IMR-90 (cell line): ENCODE measurements at regions not wholly inside any gene's neighbourhood (a gene's known extent, or its start where the extent isn't known, plus 50 kb on each side); places are given as distances from the start of the nearest gene placed in this dataset.

ENCODE experiments used
- ATAC-seq: fragments of 200-7000 bp; cut with Tn5 transposase; 2 replicates; pipeline ENCODE4 v1.9.1; 2020; ENCODE audit warnings: low read depth, mild to moderate bottlenecking, moderate library complexity
- BruUV-seq: library from RNA; stranded (reverse); fragments of 400-500 nt; replicated peaks from 2 replicates; lab custom pipeline; 2021; lab: Mats Ljungman, UMichigan
- CTCF ChIA-PET: fragments of 300-600 bp; formaldehyde crosslinking; extraction: SDS; loops from one replicate; lab custom pipeline; 2021; ENCODE audit warnings: antibody characterized with exemption; lab: Yijun Ruan, JAX
- POLR2A ChIA-PET: fragments of 300-600 bp; sonication (Branson Sonifier 250); formaldehyde crosslinking; loops from one replicate; lab custom pipeline; 2022; ENCODE audit warnings: antibody characterized with exemption; ENCODE audit not compliant: unreplicated experiment; lab: Charles Lee
- DNase-seq: peaks from one replicate; pipeline ENCODE4 v3.0.0; 2013
- H2AFZ ChIP-seq: replicated peaks from 2 replicates; pipeline ENCODE3; 2013; ENCODE audit warnings: low read length, mild to moderate bottlenecking; ENCODE audit not compliant: poor library complexity
- H2AK5ac ChIP-seq: 2 replicates; pipeline ENCODE4 v1.6.1; 2013; ENCODE audit warnings: low read depth, low read length, inconsistent platforms
- H2AK9ac ChIP-seq: replicated peaks from 2 replicates; pipeline ENCODE3; 2013; ENCODE audit warnings: mild to moderate bottlenecking, low read depth, low read length, moderate library complexity; ENCODE audit not compliant: poor library complexity
- H2BK120ac ChIP-seq: 2 replicates; pipeline ENCODE4 v1.6.1; 2013; ENCODE audit warnings: low read depth, low read length, inconsistent platforms
- H2BK15ac ChIP-seq: 3 replicates; pipeline ENCODE4 v1.6.1; 2013; ENCODE audit warnings: low read depth, low read length, inconsistent platforms
- H2BK20ac ChIP-seq: 2 replicates; pipeline ENCODE4 v1.6.1; 2013; ENCODE audit warnings: low read depth, mild to moderate bottlenecking, inconsistent platforms, low read length, moderate library complexity
- H2BK5ac ChIP-seq: 2 replicates; pipeline ENCODE4 v1.6.1; 2013; ENCODE audit warnings: mild to moderate bottlenecking, low read depth, low read length, inconsistent platforms; ENCODE audit not compliant: poor library complexity, severe bottlenecking
- H3K14ac ChIP-seq: replicated peaks from 2 replicates; pipeline ENCODE4 v1.6.1; 2013; ENCODE audit warnings: low read depth, low read length, inconsistent platforms
- H3K18ac ChIP-seq: 2 replicates; pipeline ENCODE4 v1.6.1; 2013; ENCODE audit warnings: low read depth, low read length, control low read depth
- H3K23ac ChIP-seq: 2 replicates; pipeline ENCODE4 v1.6.1; 2013; ENCODE audit warnings: low read depth, low read length, inconsistent platforms
- H3K27ac ChIP-seq: 2 replicates; pipeline ENCODE4 v1.5.1; 2013; ENCODE audit warnings: mild to moderate bottlenecking, control low read depth, low read length; ENCODE audit not compliant: insufficient read depth
- H3K27me3 ChIP-seq: 2 replicates; pipeline ENCODE4 v1.6.1; 2013; ENCODE audit warnings: low read length; ENCODE audit not compliant: control insufficient read depth, insufficient read depth
- H3K36me3 ChIP-seq: 2 replicates; pipeline ENCODE4 v1.6.1; 2013; ENCODE audit warnings: low read length, mixed read lengths; ENCODE audit not compliant: control insufficient read depth, insufficient read depth
- H3K4ac ChIP-seq: 2 replicates; pipeline ENCODE4 v1.6.1; 2013; ENCODE audit warnings: low read depth, low read length, inconsistent platforms
- H3K4me1 ChIP-seq: 2 replicates; pipeline ENCODE4 v1.6.1; 2013; ENCODE audit warnings: low read length, mixed read lengths; ENCODE audit not compliant: control insufficient read depth, insufficient read depth
- H3K4me2 ChIP-seq: 2 replicates; pipeline ENCODE4 v1.6.1; 2013; ENCODE audit warnings: low read depth, mild to moderate bottlenecking, control low read depth, low read length, moderate library complexity
- H3K4me3 ChIP-seq: 2 replicates; pipeline ENCODE4 v1.5.1; 2013; ENCODE audit warnings: low read depth, mild to moderate bottlenecking, control low read depth, low read length, moderate library complexity; ENCODE audit not compliant: insufficient read depth
- H3K56ac ChIP-seq: 2 replicates; pipeline ENCODE4 v1.6.1; 2013; ENCODE audit warnings: low read length, inconsistent platforms; ENCODE audit not compliant: insufficient read depth; ENCODE audit errors: extremely low read depth
- H3K79me1 ChIP-seq, 2 experiments: 2 replicates each; pipeline ENCODE4 v1.6.1; 2013; ENCODE audit warnings: low read length in 2 of 2, inconsistent platforms in 1 of 2, low read depth in 1 of 2
- H3K9ac ChIP-seq: 2 replicates; pipeline ENCODE4 v1.6.1; 2013; ENCODE audit warnings: low read depth, low read length, control low read depth
- H3K9me1 ChIP-seq: 2 replicates; pipeline ENCODE4 v1.6.1; 2013; ENCODE audit warnings: low read length, inconsistent platforms; ENCODE audit not compliant: insufficient read depth
- H3K9me3 ChIP-seq: 2 replicates; pipeline ENCODE4 v1.6.1; 2013; ENCODE audit warnings: low read length; ENCODE audit not compliant: control insufficient read depth, insufficient read depth
- H4K20me1 ChIP-seq: 2 replicates; pipeline ENCODE4 v1.6.1; 2013; ENCODE audit warnings: low read length, inconsistent platforms; ENCODE audit not compliant: insufficient read depth
- H4K5ac ChIP-seq: 2 replicates; pipeline ENCODE4 v1.6.1; 2013; ENCODE audit warnings: mild to moderate bottlenecking, low read depth, low read length, control low read depth
- H4K8ac ChIP-seq, 2 experiments: 2 replicates each; pipeline ENCODE4 v1.6.1; 2013; ENCODE audit warnings: low read depth in 2 of 2, low read length in 2 of 2, control low read depth in 1 of 2, inconsistent platforms in 1 of 2
- H4K91ac ChIP-seq: 2 replicates; pipeline ENCODE4 v1.6.1; 2013; ENCODE audit warnings: low read depth, low read length, inconsistent platforms; ENCODE audit not compliant: insufficient read depth
- BHLHE40 ChIP-seq: fragments of 150-350 bp; IDR thresholded peaks from 2 replicates; pipeline ENCODE4 v1.6.1; 2016; ENCODE audit warnings: mild to moderate bottlenecking, low read depth, low read length
- CEBPB ChIP-seq: IDR thresholded peaks from 2 replicates; pipeline ENCODE4 v1.6.1; 2012; ENCODE audit warnings: low read depth, low read length, improper control_type of control experiment
- CHD1 ChIP-seq: IDR thresholded peaks from 2 replicates; pipeline ENCODE4 v1.6.1; 2012; ENCODE audit warnings: low read depth, low read length, improper control_type of control experiment
- FOS ChIP-seq: fragments of 150-350 bp; IDR thresholded peaks from 2 replicates; pipeline ENCODE4 v1.6.1; 2016; ENCODE audit warnings: low read depth, low read length
- MAFK ChIP-seq: IDR thresholded peaks from 2 replicates; pipeline ENCODE4 v1.6.1; 2012; ENCODE audit warnings: low read depth, low read length, improper control_type of control experiment
- MAZ ChIP-seq: IDR thresholded peaks from 2 replicates; pipeline ENCODE4 v1.6.1; 2012; ENCODE audit warnings: low read depth, mild to moderate bottlenecking, low read length, improper control_type of control experiment, moderate library complexity, borderline replicate concordance
- MXI1 ChIP-seq: IDR thresholded peaks from 2 replicates; pipeline ENCODE4 v1.6.1; 2012; ENCODE audit warnings: low read depth, mild to moderate bottlenecking, low read length, moderate library complexity, borderline replicate concordance
- NFE2L2 ChIP-seq: fragments of 150-350 bp; IDR thresholded peaks from 2 replicates; pipeline ENCODE4 v1.6.1; 2016; ENCODE audit warnings: low read depth, mild to moderate bottlenecking, low read length
- POLR2A ChIP-seq: IDR thresholded peaks from 2 replicates; pipeline ENCODE4 v1.6.1; 2012; ENCODE audit warnings: mild to moderate bottlenecking, low read depth, low read length
- RAD21 ChIP-seq: IDR thresholded peaks from 2 replicates; pipeline ENCODE4 v1.6.1; 2012; ENCODE audit warnings: low read length, improper control_type of control experiment
- RCOR1 ChIP-seq: IDR thresholded peaks from 2 replicates; pipeline ENCODE4 v1.6.1; 2012; ENCODE audit warnings: mild to moderate bottlenecking, low read length, improper control_type of control experiment; ENCODE audit not compliant: insufficient replicate concordance
- RFX5 ChIP-seq: IDR thresholded peaks from 2 replicates; pipeline ENCODE4 v1.8.0; 2012; ENCODE audit warnings: low read depth, mild to moderate bottlenecking, low read length, moderate library complexity
- SMC3 ChIP-seq: fragments of 150-350 bp; IDR thresholded peaks from 2 replicates; pipeline ENCODE4 v1.6.1; 2016; ENCODE audit warnings: low read depth, mild to moderate bottlenecking, antibody characterized with exemption, low read length, moderate library complexity
- WGBS, 2 experiments: methylation state at CpG; one replicate each; pipeline versions ENCODE4 v1.1.5 to v1.1.7; 2013; ENCODE audit warnings: missing lambda C conversion rate in 2 of 2; ENCODE audit not compliant: insufficient read length in 1 of 2; ENCODE audit errors: extremely low coverage in 2 of 2; 5-methylcytosine and 5-hydroxymethylcytosine counted together
- dilution Hi-C: fragments of 300-500 bp; cut with HindIII; formaldehyde crosslinking; loops from one replicate; pipeline ENCODE4 v1.14.3; 2018; ENCODE audit warnings: low sequenced_read_pairs; ENCODE audit not compliant: unreplicated experiment
- in situ Hi-C: fragments of 300-500 bp; cut with MboI; formaldehyde crosslinking; loops from 3 replicates; pipeline ENCODE4 v1.14.3; 2019; ENCODE audit warnings: low sequenced_read_pairs, inconsistent platforms, mixed read lengths
- intact Hi-C: fragments of 100-400 bp; cut with micrococcal nuclease; formaldehyde crosslinking; loops from 2 replicates; pipeline ENCODE4 v1.10.0; 2022
- TF ChIP-seq, protein P1 (sequence below): fragments of 150-350 bp; IDR thresholded peaks from 2 replicates; pipeline ENCODE4 v1.6.1; 2016; ENCODE audit warnings: low read depth, mild to moderate bottlenecking, low read length, moderate library complexity, borderline replicate concordance
- TF ChIP-seq, protein P2 (sequence below): fragments of 150-350 bp; IDR thresholded peaks from 2 replicates; pipeline ENCODE4 v1.6.1; 2017; ENCODE audit warnings: mild to moderate bottlenecking, antibody characterized with exemption, low read length, low read depth
- TF ChIP-seq, protein P3 (sequence below): conservative IDR thresholded peaks from 2 replicates; pipeline ENCODE4 v1.5.1; 2012; ENCODE audit warnings: mild to moderate bottlenecking, low read depth, low read length, improper control_type of control experiment

DNA sequence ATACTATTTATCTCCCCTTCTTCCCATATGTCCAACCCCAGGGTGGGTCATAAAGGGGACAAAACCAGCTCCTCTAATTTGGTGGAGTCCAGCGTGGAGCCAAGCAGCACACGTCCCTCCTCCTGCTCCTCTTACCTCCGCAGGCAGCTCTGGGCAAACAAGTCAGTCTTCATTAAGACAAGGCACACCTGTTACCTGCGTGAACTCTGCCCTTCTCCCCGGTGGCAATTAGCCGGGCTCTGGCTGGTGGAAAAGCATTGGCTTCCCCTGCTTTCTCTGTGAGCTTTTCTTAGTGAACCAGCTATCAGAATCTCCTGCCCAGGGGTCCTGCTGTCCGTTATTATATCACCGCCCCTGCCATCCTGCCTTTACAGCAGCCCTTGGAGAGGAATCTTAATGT, 418.7 kb upstream of the CADM1 start:
- Histone ChIP-seq H4K5ac (no peak overlapping the region), H4K8ac (no peak overlapping the region), H3K23ac (no peak overlapping the region), H2AFZ (no peak overlapping the region), H4K20me1 (no peaks in the 10 kb centered on the region), H3K4me2 (no peak overlapping the region), H3K9me3 (no peaks in the 10 kb centered on the region), H2BK20ac (no peak overlapping the region), H3K36me3 (no peaks in the 10 kb centered on the region), H3K9me1 (no peaks in the 10 kb centered on the region), H3K27me3 (peaks cover 2% of the 10 kb centered on the region; the same call in 1 of the 2 replicates), H2BK15ac (no peak overlapping the region), H3K56ac (no peak overlapping the region), H2BK5ac (no peak overlapping the region), H4K91ac (no peak overlapping the region), H2AK5ac (no peak overlapping the region), H3K9ac (no peak overlapping the region), H3K18ac (no peak overlapping the region), H3K79me1 (no peaks in the 10 kb centered on the region), H3K4me1 (peaks cover 11% of the 10 kb centered on the region; the same call in 1 of the 2 replicates), H2BK120ac (no peak overlapping the region), H3K27ac (no peak overlapping the region), H3K4me3 (no peak overlapping the region), H2AK9ac (no peak overlapping the region), H3K4ac (no peak overlapping the region), H3K14ac (no peak overlapping the region)
- dilution Hi-C loops, result no loop called here
- intact Hi-C loops, result no loop called here
- ChIA-PET POLR2A (no interaction called here), CTCF (no interaction called here)
- BruUV-seq, result no TSS peak
- WGBS, 2 experiments, result 76% methylated on average over 4 of the region's 8 CpGs; no CpG with 5 or more reads in 1 of the 2 experiments
- in situ Hi-C loops, result no loop called here
- no peak for DNase-seq
- TF ChIP-seq CHD1 (no peak), NFE2L2 (no peak), SMC3 (no peak), MAZ (no peak), MAFK (no peak), FOS (no peak), RCOR1 (no peak), RAD21 (no peak), MXI1 (no peak), RFX5 (no peak), POLR2A (no peak), CEBPB (no peak), BHLHE40 (no peak)
- TF ChIP-seq, protein P1, sequence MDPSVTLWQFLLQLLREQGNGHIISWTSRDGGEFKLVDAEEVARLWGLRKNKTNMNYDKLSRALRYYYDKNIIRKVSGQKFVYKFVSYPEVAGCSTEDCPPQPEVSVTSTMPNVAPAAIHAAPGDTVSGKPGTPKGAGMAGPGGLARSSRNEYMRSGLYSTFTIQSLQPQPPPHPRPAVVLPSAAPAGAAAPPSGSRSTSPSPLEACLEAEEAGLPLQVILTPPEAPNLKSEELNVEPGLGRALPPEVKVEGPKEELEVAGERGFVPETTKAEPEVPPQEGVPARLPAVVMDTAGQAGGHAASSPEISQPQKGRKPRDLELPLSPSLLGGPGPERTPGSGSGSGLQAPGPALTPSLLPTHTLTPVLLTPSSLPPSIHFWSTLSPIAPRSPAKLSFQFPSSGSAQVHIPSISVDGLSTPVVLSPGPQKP, result no peak
- TF ChIP-seq, protein P2, sequence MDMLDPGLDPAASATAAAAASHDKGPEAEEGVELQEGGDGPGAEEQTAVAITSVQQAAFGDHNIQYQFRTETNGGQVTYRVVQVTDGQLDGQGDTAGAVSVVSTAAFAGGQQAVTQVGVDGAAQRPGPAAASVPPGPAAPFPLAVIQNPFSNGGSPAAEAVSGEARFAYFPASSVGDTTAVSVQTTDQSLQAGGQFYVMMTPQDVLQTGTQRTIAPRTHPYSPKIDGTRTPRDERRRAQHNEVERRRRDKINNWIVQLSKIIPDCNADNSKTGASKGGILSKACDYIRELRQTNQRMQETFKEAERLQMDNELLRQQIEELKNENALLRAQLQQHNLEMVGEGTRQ, result no peak
- TF ChIP-seq, protein P3, sequence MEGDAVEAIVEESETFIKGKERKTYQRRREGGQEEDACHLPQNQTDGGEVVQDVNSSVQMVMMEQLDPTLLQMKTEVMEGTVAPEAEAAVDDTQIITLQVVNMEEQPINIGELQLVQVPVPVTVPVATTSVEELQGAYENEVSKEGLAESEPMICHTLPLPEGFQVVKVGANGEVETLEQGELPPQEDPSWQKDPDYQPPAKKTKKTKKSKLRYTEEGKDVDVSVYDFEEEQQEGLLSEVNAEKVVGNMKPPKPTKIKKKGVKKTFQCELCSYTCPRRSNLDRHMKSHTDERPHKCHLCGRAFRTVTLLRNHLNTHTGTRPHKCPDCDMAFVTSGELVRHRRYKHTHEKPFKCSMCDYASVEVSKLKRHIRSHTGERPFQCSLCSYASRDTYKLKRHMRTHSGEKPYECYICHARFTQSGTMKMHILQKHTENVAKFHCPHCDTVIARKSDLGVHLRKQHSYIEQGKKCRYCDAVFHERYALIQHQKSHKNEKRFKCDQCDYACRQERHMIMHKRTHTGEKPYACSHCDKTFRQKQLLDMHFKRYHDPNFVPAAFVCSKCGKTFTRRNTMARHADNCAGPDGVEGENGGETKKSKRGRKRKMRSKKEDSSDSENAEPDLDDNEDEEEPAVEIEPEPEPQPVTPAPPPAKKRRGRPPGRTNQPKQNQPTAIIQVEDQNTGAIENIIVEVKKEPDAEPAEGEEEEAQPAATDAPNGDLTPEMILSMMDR, result no peak
- ATAC-seq, result no peak
